H9 (cell line): ENCODE measurements at regions not wholly inside any gene's neighbourhood (a gene's known extent, or its start where the extent isn't known, plus 50 kb on each side); places are given as distances from the start of the nearest gene placed in this dataset.

Source experiments
- DNase-seq: peaks from one replicate; pipeline ENCODE4 v3.0.0-alpha.2; 2017
- H2AFZ ChIP-seq: one replicate; pipeline ENCODE4 v1.6.1; 2013; ENCODE audit warnings: mild to moderate bottlenecking, low read length, control low read depth, moderate library complexity
- H2AK5ac ChIP-seq: 2 replicates; pipeline ENCODE4 v1.6.1; 2013; ENCODE audit warnings: low read length, control low read depth, mixed read lengths; ENCODE audit not compliant: insufficient read length
- H2BK120ac ChIP-seq: one replicate; pipeline ENCODE4 v1.6.1; 2013; ENCODE audit warnings: low read depth, mild to moderate bottlenecking, low read length, control low read depth, inconsistent platforms; ENCODE audit not compliant: poor library complexity, severe bottlenecking
- H2BK12ac ChIP-seq: 2 replicates; pipeline ENCODE4 v1.6.1; 2013; ENCODE audit warnings: low read length, control low read depth, mixed read lengths, low read depth; ENCODE audit not compliant: insufficient read length
- H2BK15ac ChIP-seq: 2 replicates; pipeline ENCODE4 v1.6.1; 2013; ENCODE audit warnings: low read depth, low read length, control low read depth
- H2BK20ac ChIP-seq: one replicate; pipeline ENCODE4 v1.6.1; 2013; ENCODE audit warnings: low read depth, mild to moderate bottlenecking, low read length, control low read depth, inconsistent platforms; ENCODE audit not compliant: poor library complexity, severe bottlenecking
- H2BK5ac ChIP-seq: 2 replicates; pipeline ENCODE4 v1.6.1; 2013; ENCODE audit warnings: low read length, control low read depth, mixed read lengths; ENCODE audit not compliant: insufficient read length
- H3K14ac ChIP-seq: 2 replicates; pipeline ENCODE4 v1.6.1; 2013; ENCODE audit warnings: low read length, control low read depth; ENCODE audit not compliant: insufficient read depth
- H3K18ac ChIP-seq: 2 replicates; pipeline ENCODE4 v1.6.1; 2013; ENCODE audit warnings: low read depth, mild to moderate bottlenecking, mixed read lengths, low read length, control low read depth; ENCODE audit not compliant: insufficient read length
- H3K23ac ChIP-seq: 2 replicates; pipeline ENCODE4 v1.6.1; 2013; ENCODE audit warnings: low read length, control low read depth, mixed read lengths, low read depth; ENCODE audit not compliant: insufficient read length
- H3K23me2 ChIP-seq: 2 replicates; pipeline ENCODE4 v1.6.1; 2013; ENCODE audit warnings: low read depth, mild to moderate bottlenecking, mixed read lengths, low read length, control low read depth; ENCODE audit not compliant: insufficient read length, poor library complexity, severe bottlenecking
- H3K27ac ChIP-seq: 2 replicates; pipeline ENCODE4 v1.5.1; 2013; ENCODE audit warnings: low read length, control low read depth, mixed read lengths, low read depth; ENCODE audit not compliant: insufficient read length
- H3K27me3 ChIP-seq: 2 replicates; pipeline ENCODE4 v1.6.1; 2013; ENCODE audit warnings: low read length, control low read depth, inconsistent platforms; ENCODE audit not compliant: insufficient read depth
- H3K4ac ChIP-seq: 2 replicates; pipeline ENCODE4 v1.6.1; 2013; ENCODE audit warnings: low read depth, mild to moderate bottlenecking, control low read depth, inconsistent platforms, low read length, moderate library complexity
- H3K4me1 ChIP-seq: 2 replicates; pipeline ENCODE4 v1.6.1; 2013; ENCODE audit warnings: low read length, control low read depth, inconsistent platforms; ENCODE audit not compliant: insufficient read depth
- H3K4me2 ChIP-seq: 2 replicates; pipeline ENCODE4 v1.6.1; 2013; ENCODE audit warnings: low read length, control low read depth, mixed read lengths; ENCODE audit not compliant: insufficient read length, insufficient read depth
- H3K56ac ChIP-seq: 2 replicates; pipeline ENCODE4 v1.6.1; 2013; ENCODE audit warnings: low read depth, mild to moderate bottlenecking, mixed read lengths, low read length, control low read depth; ENCODE audit not compliant: insufficient read length
- H3K79me1 ChIP-seq: 2 replicates; pipeline ENCODE4 v1.6.1; 2013; ENCODE audit warnings: low read depth, mild to moderate bottlenecking, moderate library complexity, low read length, control low read depth, inconsistent platforms; ENCODE audit not compliant: insufficient read depth, poor library complexity, severe bottlenecking
- H3K79me2 ChIP-seq: 2 replicates; pipeline ENCODE4 v1.6.1; 2013; ENCODE audit warnings: low read length, control low read depth, inconsistent platforms; ENCODE audit not compliant: insufficient read depth
- H3K9ac ChIP-seq: 2 replicates; pipeline ENCODE4 v1.6.1; 2013; ENCODE audit warnings: low read length, control low read depth, mixed read lengths; ENCODE audit not compliant: insufficient read length; ENCODE audit errors: extremely low read depth
- H3K9me3 ChIP-seq: one replicate; pipeline ENCODE4 v1.6.1; 2013; ENCODE audit warnings: low read depth, low read length, inconsistent platforms; ENCODE audit not compliant: control insufficient read depth
- H3T11ph ChIP-seq: one replicate; pipeline ENCODE4 v1.6.1; 2013; ENCODE audit warnings: mild to moderate bottlenecking, low read length, control low read depth, inconsistent platforms
- H4K20me1 ChIP-seq: one replicate; pipeline ENCODE4 v1.6.1; 2013; ENCODE audit not compliant: control insufficient read depth, insufficient read length, insufficient read depth
- H4K5ac ChIP-seq: 2 replicates; pipeline ENCODE4 v1.6.1; 2013; ENCODE audit warnings: low read depth, mild to moderate bottlenecking, mixed read lengths, low read length, control low read depth; ENCODE audit not compliant: insufficient read length
- H4K8ac ChIP-seq: replicated peaks from 2 replicates; pipeline ENCODE4 v1.6.1; 2013; ENCODE audit warnings: low read length, control low read depth, mixed read lengths, low read depth; ENCODE audit not compliant: insufficient read length
- H4K91ac ChIP-seq: 2 replicates; pipeline ENCODE4 v1.6.1; 2013; ENCODE audit warnings: low read depth, mild to moderate bottlenecking, moderate library complexity, mixed read lengths, low read length, control low read depth; ENCODE audit not compliant: insufficient read length
- H3K27ac Mint-ChIP-seq, 3 experiments: 2 replicates in 2 of 3; 3 replicates in 1 of 3; pipeline ENCODE4 v1.8.0; 2020 to 2021; ENCODE audit warnings: mixed read lengths in 3 of 3, mild to moderate bottlenecking in 1 of 3, moderate library complexity in 1 of 3
- H3K27me3 Mint-ChIP-seq: 2 replicates; pipeline ENCODE4 v1.8.0; 2021; ENCODE audit warnings: low read depth, mild to moderate bottlenecking, moderate library complexity, mixed read lengths
- H3K36me3 Mint-ChIP-seq, 3 experiments: 2 replicates in 2 of 3; 3 replicates in 1 of 3; pipeline ENCODE4 v1.8.0; 2020 to 2021; ENCODE audit warnings: low read depth in 3 of 3, mixed read lengths in 3 of 3; ENCODE audit not compliant: insufficient read depth in 1 of 3
- H3K4me1 Mint-ChIP-seq, 2 experiments: 2 replicates each; pipeline ENCODE4 v1.8.0; 2020; ENCODE audit warnings: mixed read lengths in 2 of 2
- H3K4me3 Mint-ChIP-seq, 2 experiments: 2 replicates in 1 of 2; 3 replicates in 1 of 2; pipeline ENCODE4 v1.8.0; 2020 to 2021; ENCODE audit warnings: mild to moderate bottlenecking in 2 of 2, mixed read lengths in 2 of 2, moderate library complexity in 1 of 2
- H3K9me3 Mint-ChIP-seq, 2 experiments: 2 replicates in 1 of 2; 3 replicates in 1 of 2; pipeline ENCODE4 v1.8.0; 2020; ENCODE audit warnings: mild to moderate bottlenecking in 2 of 2, mixed read lengths in 2 of 2, moderate library complexity in 1 of 2
- WGBS: extraction: QIAGEN DNeasy Blood & Tissue Kit; methylation state at CpG from one replicate; pipeline ENCODE4 v1.1.7; 2013; ENCODE audit warnings: missing lambda C conversion rate, low lambda C conversion rate, mixed read lengths; ENCODE audit not compliant: insufficient read length; ENCODE audit errors: extremely low coverage; 5-methylcytosine and 5-hydroxymethylcytosine counted together
- TF ChIP-seq, protein P1 (sequence below): fragments of 200-600 bp; sonication (generic); conservative IDR thresholded peaks from 3 replicates; pipeline ENCODE4 v1.8.0; 2021; ENCODE audit warnings: antibody characterized with exemption, mild to moderate bottlenecking

DNA sequence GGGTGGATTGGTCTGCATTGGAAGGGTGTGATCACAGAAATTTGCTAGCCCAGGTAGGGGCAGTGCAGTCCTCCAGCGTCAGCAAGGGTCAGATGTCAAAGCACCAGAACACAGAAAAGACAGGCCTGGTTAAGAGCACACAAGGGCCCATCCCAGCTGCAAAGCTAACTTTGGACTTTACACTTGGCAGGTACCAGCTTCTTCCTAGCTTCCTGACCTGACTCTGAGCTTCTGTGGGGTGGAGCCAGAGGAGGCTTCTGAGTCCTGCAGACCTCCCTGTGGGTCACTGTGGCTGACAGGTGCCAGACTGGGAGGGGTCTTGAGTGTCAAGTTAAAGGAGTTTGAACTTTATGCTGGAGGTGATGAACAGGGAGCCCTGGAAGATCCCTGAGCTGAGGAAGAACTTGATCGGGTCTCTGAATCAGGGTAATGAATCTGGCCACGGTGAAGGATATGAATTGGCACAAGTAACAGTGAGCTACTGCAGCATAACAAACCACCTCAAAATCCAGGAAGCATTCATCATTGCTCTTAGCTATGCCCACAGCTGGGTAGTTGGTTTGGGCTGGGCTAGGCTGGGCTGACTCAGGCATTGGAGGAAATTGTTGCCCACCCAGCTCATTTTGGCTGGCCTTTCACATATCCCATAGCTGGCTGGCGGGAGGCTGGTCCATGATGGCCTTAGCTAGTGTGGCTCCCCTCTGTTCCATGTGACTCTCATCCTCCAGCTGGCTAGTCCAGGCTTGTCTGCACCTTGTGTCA lies 63.4 kb downstream of the BARX1 start:
- Histone ChIP-seq H2AFZ (no peak overlapping the region), H4K8ac (no peak overlapping the region), H2AK5ac (no peak overlapping the region), H3K18ac (no peak overlapping the region), H3K9me3 (peaks cover 4% of the 10 kb centered on the region), H3T11ph (no peak overlapping the region), H3K14ac (no peak overlapping the region), H3K79me2 (no peaks in the 10 kb centered on the region), H3K56ac (no peak overlapping the region), H4K20me1 (no peaks in the 10 kb centered on the region), H2BK5ac (no peak overlapping the region), H3K27me3 (no peaks in the 10 kb centered on the region), H3K79me1 (no peaks in the 10 kb centered on the region), H2BK12ac (no peak overlapping the region), H3K23me2 (no peaks in the 10 kb centered on the region), H4K5ac (no peak overlapping the region), H3K4me2 (no peak overlapping the region), H2BK120ac (no peak overlapping the region), H3K23ac (no peak overlapping the region), H3K4me1 (no peaks in the 10 kb centered on the region), H2BK15ac (no peak overlapping the region), H3K4ac (no peak overlapping the region), H3K27ac (no peak overlapping the region), H4K91ac (no peak overlapping the region), H2BK20ac (no peak overlapping the region), H3K9ac (no peak overlapping the region)
- peaks cover 5% of the 10 kb centered on the region for H3K27me3 Mint-ChIP-seq
- WGBS: no CpG with 5 or more reads among the region's 4 CpGs
- DNase-seq: no peak
- H3K9me3 Mint-ChIP-seq: peaks cover 16 to 31% of the 10 kb centered on the region in 2 experiments
- TF ChIP-seq, protein P1, sequence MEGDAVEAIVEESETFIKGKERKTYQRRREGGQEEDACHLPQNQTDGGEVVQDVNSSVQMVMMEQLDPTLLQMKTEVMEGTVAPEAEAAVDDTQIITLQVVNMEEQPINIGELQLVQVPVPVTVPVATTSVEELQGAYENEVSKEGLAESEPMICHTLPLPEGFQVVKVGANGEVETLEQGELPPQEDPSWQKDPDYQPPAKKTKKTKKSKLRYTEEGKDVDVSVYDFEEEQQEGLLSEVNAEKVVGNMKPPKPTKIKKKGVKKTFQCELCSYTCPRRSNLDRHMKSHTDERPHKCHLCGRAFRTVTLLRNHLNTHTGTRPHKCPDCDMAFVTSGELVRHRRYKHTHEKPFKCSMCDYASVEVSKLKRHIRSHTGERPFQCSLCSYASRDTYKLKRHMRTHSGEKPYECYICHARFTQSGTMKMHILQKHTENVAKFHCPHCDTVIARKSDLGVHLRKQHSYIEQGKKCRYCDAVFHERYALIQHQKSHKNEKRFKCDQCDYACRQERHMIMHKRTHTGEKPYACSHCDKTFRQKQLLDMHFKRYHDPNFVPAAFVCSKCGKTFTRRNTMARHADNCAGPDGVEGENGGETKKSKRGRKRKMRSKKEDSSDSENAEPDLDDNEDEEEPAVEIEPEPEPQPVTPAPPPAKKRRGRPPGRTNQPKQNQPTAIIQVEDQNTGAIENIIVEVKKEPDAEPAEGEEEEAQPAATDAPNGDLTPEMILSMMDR: no peak
- H3K36me3 Mint-ChIP-seq: peaks cover 3 to 8% (median 6%) of the 10 kb centered on the region in 3 experiments; a peak in 4 of 7 replicates
- H3K4me1 Mint-ChIP-seq: no peaks in the 10 kb centered on the region; a peak in 1 of 4 replicates
- H3K27ac Mint-ChIP-seq: peak overlapping the region in 1 of 3 experiments; percentile 29; a peak in 1 of 7 replicates
- no peak overlapping the region for H3K4me3 Mint-ChIP-seq
